GM18907 (cell line): ENCODE measurements at regions not wholly inside any gene's neighbourhood (a gene's known extent, or its start where the extent isn't known, plus 50 kb on each side); places are given as distances from the start of the nearest gene placed in this dataset.

ENCODE experiments used
- ATAC-seq: cut with Tn5 transposase; IDR thresholded peaks from one replicate; pipeline ENCODE4 v1.9.1; 2021; ENCODE audit warnings: mild to moderate bottlenecking, moderate library complexity; ENCODE audit not compliant: unreplicated experiment

DNA sequence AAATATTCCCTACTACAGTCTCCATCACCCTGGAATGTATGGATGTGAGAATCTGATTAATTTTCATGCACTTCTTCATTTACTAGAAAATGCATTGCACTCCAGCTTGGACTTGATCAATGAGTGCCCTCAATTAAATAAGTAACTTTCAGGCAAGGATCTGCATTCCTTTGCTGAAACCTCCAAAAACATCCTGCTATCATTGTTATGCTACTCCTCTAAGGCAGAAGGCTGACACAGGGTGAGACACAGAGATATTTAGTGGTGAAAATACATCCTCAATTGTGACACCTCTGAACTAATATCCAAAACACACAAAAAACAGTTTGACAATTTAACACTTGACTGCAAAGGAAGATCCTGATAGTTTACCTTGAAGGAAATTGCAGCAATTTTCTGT is 57.9 kb upstream of the CDH12 start:
- ATAC-seq = no peak

DNA sequence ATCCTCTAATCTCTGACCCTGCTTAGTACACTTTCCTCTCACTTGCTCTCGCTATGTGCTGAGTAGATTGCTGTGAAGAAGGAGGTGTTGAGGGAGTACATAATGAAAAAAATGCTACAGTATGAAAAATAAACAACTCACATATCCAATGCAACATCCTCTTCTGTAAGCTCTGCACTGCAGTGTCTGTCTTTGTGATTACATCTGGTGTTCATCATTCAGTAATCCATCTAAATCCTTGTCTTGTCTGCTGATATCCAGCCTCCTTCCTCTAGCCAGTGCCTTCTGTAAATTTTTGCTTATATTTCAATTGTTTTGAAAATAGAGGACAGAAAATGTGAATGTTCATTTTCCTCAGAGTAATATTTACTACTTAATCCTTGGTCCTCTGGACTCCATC is 57.4 kb upstream of the CDH12 start:
- no peak for ATAC-seq

GRCh38 chr5:22908586-22908985 is 55.4 kb upstream of the CDH12 start:
- no peak for ATAC-seq

- no peak for ATAC-seq
Observed at GRCh38 chr5:22908129-22908528, 55.0 kb upstream of the CDH12 start.
